Fibroblast of lung (primary cell): ENCODE measurements at regions not wholly inside any gene's neighbourhood (a gene's known extent, or its start where the extent isn't known, plus 50 kb on each side); places are given as distances from the start of the nearest gene placed in this dataset.

Source experiments
- CTCF ChIP-seq, 2 donors: IDR thresholded peaks in 1 of 2; conservative IDR thresholded peaks in 1 of 2; 1 replicate in 1 of 2; 2 replicates in 1 of 2; pipeline ENCODE4 v1.5.1; 2011 to 2012; ENCODE audit warnings: low read length in 2 of 2, control low read depth in 1 of 2, inconsistent platforms in 1 of 2, low read depth in 1 of 2, mild to moderate bottlenecking in 1 of 2
- EZH2 ChIP-seq: IDR thresholded peaks from 2 replicates; pipeline ENCODE4 v1.5.1; 2012; ENCODE audit warnings: low read length, control low read depth, mild to moderate bottlenecking; ENCODE audit errors: missing control alignments

- TF ChIP-seq CTCF (conservative IDR thresholded peaks at IDR 0.05 in 1 of 2, IDR thresholded peaks at IDR 0.05 in 1 of 2; ENCODE audit: low read depth in 1 of 2, low read length in 2 of 2) (no peak), EZH2 (no peak)
These were observed 174.4 kb upstream of the ADARB2 start for GRCh38 chr10:1911771-1912170.
